Right cardiac atrium (tissue), 5 donors: ENCODE measurements at regions not wholly inside any gene's neighbourhood (a gene's known extent, or its start where the extent isn't known, plus 50 kb on each side); places are given as distances from the start of the nearest gene placed in this dataset.

Source experiments
- ATAC-seq, 2 donors: fragments of 200-7000 bp; cut with Tn5 transposase; one replicate each; pipeline versions ENCODE4 v1.8.0 to v1.9.1; 2020; ENCODE audit warnings: moderate library complexity in 2 of 2, mild to moderate bottlenecking in 1 of 2
- DNase-seq, 3 donors: peaks; one replicate each; pipeline ENCODE4 v3.0.0-alpha.2; 2020
- H3K27ac ChIP-seq: one replicate; pipeline ENCODE4 v1.5.1; 2013; ENCODE audit warnings: mild to moderate bottlenecking, low read length, control low read depth, moderate library complexity
- H3K27me3 ChIP-seq: one replicate; pipeline ENCODE4 v1.6.1; 2013; ENCODE audit not compliant: control insufficient read depth, insufficient read depth
- H3K4me1 ChIP-seq: one replicate; pipeline ENCODE4 v1.6.1; 2013; ENCODE audit warnings: low read length; ENCODE audit not compliant: control insufficient read depth, insufficient read depth
- H3K4me3 ChIP-seq: one replicate; pipeline ENCODE4 v1.5.1; 2013; ENCODE audit warnings: low read length, control low read depth
- H3K9me3 ChIP-seq: one replicate; pipeline ENCODE4 v1.6.1; 2013; ENCODE audit warnings: low read length; ENCODE audit not compliant: control insufficient read depth
- WGBS: extraction: QIAGEN DNeasy Blood & Tissue Kit; methylation state at CpG from one replicate; pipeline ENCODE4 v1.1.7; 2013; 5-methylcytosine and 5-hydroxymethylcytosine counted together
- intact Hi-C, 4 donors: fragments of 100-400 bp; cut with DNase I; formaldehyde crosslinking; loops; one replicate each; pipeline versions ENCODE4 v1.11.0 to v1.14.0; 2022 to 2023
- donor health status: healthy with polysubstance abuse.
- donor health status: DM: no; HTN: yes; CAD: no.
- donor health status: DM: no; HTN: no; CAD: no.
- donor health status: DM: no; HTN: yes; CAD: no; lungs with severe emphysema.
- donor health status: DM: yes; HTN: yes; CAD: no.

GRCh38 chr5:58357799-58358500 is 101.9 kb downstream of the PLK2 start:
- DNase-seq: no peak
- no peak overlapping the region for H3K27ac ChIP-seq
- H3K27me3 ChIP-seq: no peaks in the 10 kb centered on the region
- WGBS: 92% methylated on average over 4 of the region's 4 CpGs
- intact Hi-C loops: no loop called here
- no peaks in the 10 kb centered on the region for H3K4me1 ChIP-seq
- H3K4me3 ChIP-seq: no peak overlapping the region
- H3K9me3 ChIP-seq: no peaks in the 10 kb centered on the region
- no peak for ATAC-seq

- no peak overlapping the region for H3K27ac ChIP-seq
- intact Hi-C loops: no loop called here
Measured at GRCh38 chr5:58357121-58357520, 102.8 kb downstream of the PLK2 start.

DNA sequence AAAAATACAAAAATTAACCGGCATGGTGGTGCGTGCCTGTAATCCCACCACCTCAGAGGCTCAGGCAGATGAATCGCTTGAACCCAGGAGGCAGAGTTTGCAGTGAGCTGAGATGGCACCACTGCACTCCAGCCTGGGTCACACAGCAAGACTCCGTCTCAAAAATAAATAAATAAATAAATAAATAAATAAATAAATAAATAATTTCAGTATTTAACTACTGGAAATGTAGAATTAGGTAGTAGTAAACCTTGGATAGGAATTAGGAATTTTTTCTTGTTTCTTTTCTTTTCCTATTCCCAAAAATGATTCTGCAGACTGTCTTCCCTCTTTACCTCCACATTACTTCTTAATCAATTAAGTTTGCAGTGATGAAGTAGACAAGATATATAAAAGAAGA is 103.2 kb downstream of the PLK2 start:
- Histone ChIP-seq H3K4me3 (no peak overlapping the region), H3K4me1 (no peaks in the 10 kb centered on the region), H3K27me3 (no peaks in the 10 kb centered on the region), H3K27ac (no peak overlapping the region), H3K9me3 (no peaks in the 10 kb centered on the region)
- DNase-seq: no peak
- intact Hi-C loops: no loop called here
- 97% methylated on average over 4 of the region's 4 CpGs for WGBS
- ATAC-seq: no peak

More at GRCh38 chr5:58357121-58357520, 102.8 kb downstream of the PLK2 start:
- DNase-seq: no peak
- 95% methylated on average over 2 of the region's 2 CpGs for WGBS
- Histone ChIP-seq H3K4me3 (no peak overlapping the region), H3K4me1 (no peaks in the 10 kb centered on the region), H3K9me3 (no peaks in the 10 kb centered on the region), H3K27me3 (no peaks in the 10 kb centered on the region)
- no peak for ATAC-seq

- DNase-seq: no peak
- H3K9me3 ChIP-seq: no peaks in the 10 kb centered on the region
- H3K4me3 ChIP-seq: no peak overlapping the region
- H3K4me1 ChIP-seq: no peaks in the 10 kb centered on the region
- no peaks in the 10 kb centered on the region for H3K27me3 ChIP-seq
- no peak for ATAC-seq
- WGBS: 54% methylated on average over 2 of the region's 2 CpGs
- intact Hi-C loops: no loop called here
- H3K27ac ChIP-seq: no peak overlapping the region
Measured at GRCh38 chr5:58354827-58355226, 105.1 kb downstream of the PLK2 start.

DNA sequence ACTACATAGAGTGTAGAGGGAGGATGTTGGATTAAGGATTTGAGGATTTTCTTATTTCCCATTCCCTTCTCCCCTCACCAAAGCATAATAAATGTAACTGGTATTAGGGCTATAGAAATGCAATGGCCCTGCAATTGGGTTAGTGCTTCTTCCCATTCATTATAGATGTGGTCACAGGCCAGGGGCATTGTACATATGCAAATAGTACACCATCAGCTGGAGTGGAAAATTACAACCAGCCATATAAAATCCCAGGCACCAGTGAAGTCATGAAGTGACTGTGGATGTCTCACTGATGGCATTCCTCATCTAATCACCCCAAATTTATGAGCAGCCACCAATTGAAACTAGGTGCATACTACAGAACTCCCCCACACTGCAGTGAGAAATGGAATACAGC is 105.9 kb downstream of the PLK2 start:
- no peaks in the 10 kb centered on the region for H3K27me3 ChIP-seq
- H3K4me3 ChIP-seq: no peak overlapping the region
- no peaks in the 10 kb centered on the region for H3K4me1 ChIP-seq
- intact Hi-C loops: no loop called here
- no peak overlapping the region for H3K27ac ChIP-seq
- no peak for DNase-seq
- no peaks in the 10 kb centered on the region for H3K9me3 ChIP-seq
- ATAC-seq: no peak

DNA sequence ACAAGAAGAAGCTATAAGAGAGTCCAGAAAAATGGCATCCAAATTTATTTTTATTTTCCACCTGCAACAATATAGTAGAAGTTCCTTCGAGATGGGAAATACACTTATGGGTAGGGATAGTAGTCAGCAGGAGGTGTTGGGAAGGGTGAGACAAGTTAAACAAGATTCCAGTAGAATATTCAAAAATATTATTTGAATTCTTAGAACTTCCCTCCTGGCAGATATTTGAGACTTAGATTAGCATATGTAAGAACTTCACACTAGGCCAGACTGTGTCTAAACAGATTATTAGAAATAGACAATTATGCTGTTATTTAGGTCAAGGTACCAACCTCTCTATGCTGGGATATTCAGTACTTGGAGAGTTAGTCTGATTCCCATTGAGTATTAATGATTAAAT is 108.7 kb downstream of the PLK2 start:
- H3K27ac ChIP-seq: no peak overlapping the region
- H3K4me3 ChIP-seq: no peak overlapping the region
- H3K27me3 ChIP-seq: no peaks in the 10 kb centered on the region
- no peaks in the 10 kb centered on the region for H3K4me1 ChIP-seq
- DNase-seq (no peak), ATAC-seq (no peak)
- 46% methylated on average over 1 of the region's 1 CpG for WGBS
- intact Hi-C loops: no loop called here
- H3K9me3 ChIP-seq: no peaks in the 10 kb centered on the region

GRCh38 chr5:58348996-58349728 is 110.7 kb downstream of the PLK2 start:
- no peak overlapping the region for H3K4me3 ChIP-seq
- ATAC-seq (no peak), DNase-seq (no peak)
- intact Hi-C loops: no loop called here
- no peaks in the 10 kb centered on the region for H3K9me3 ChIP-seq
- no peak overlapping the region for H3K27ac ChIP-seq
- no peaks in the 10 kb centered on the region for H3K27me3 ChIP-seq
- WGBS: 94% methylated on average over 6 of the region's 6 CpGs
- no peaks in the 10 kb centered on the region for H3K4me1 ChIP-seq

DNA sequence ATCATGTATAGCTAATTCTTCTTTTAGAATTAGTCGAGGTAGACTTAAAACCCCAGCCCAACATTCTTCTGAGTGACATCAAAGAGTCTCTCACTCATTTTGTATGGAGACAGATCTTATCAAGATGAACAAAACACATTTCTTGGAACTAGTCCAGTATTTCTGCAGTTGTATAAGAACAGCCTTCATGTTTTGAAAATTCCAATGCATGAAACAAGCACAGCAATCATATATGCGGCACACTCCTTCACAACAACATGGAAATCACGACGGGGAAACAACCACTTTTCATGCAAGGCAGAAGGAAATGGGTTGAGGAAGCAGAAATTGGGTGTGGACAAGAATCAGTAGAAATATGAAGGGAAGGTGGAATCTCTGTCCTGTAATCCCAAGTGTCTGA is 113.8 kb downstream of the PLK2 start:
- H3K4me1 ChIP-seq: no peaks in the 10 kb centered on the region
- H3K9me3 ChIP-seq: no peaks in the 10 kb centered on the region
- 80% methylated on average over 4 of the region's 4 CpGs for WGBS
- no peaks in the 10 kb centered on the region for H3K27me3 ChIP-seq
- no peak overlapping the region for H3K4me3 ChIP-seq
- intact Hi-C loops: no loop called here
- no peak for ATAC-seq
- no peak overlapping the region for H3K27ac ChIP-seq
- no peak for DNase-seq

DNA sequence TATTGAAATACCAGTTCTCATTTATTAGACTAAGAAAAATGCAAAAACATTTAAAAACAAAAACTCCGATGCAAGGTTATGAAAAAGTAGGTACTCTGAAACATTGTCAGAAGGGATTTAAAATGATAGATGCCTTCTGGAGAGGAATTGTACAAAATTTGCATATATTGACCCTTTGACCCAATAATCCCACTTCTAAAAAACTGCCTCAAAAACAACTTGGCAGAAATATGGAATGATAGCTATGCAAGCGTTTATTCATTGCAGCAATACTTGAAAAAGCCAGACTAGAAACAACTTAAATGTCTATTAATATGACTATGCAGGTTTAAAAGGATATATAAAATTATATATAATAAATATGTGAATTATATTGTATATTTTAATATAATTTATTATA is 118.4 kb downstream of the PLK2 start:
- intact Hi-C loops: no loop called here
- ATAC-seq (no peak), DNase-seq (no peak)
- H3K27me3 ChIP-seq: no peaks in the 10 kb centered on the region
- no peak overlapping the region for H3K4me3 ChIP-seq
- 89% methylated on average over 2 of the region's 2 CpGs for WGBS
- no peaks in the 10 kb centered on the region for H3K4me1 ChIP-seq
- no peaks in the 10 kb centered on the region for H3K9me3 ChIP-seq
- no peak overlapping the region for H3K27ac ChIP-seq

DNA sequence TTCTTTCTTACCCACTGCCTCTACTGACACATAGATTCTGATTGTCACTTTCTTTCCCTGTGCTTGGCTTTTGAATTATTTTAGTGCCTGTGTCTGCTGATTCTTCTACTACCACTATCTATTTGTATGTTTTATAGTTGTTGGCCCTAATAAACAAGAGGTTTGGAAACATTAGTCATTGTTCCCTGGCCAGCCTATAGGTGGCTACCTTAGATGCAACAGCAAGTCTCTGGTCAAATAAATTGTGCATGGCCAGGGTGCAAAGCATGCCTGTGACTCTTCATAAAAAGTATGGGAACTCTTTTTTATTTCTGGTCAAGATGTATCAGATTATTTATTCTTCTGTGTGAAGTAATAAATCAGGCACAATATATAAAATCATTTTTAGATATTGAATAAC is 124.4 kb downstream of the PLK2 start:
- no peak for DNase-seq
- Histone ChIP-seq H3K27me3 (no peaks in the 10 kb centered on the region), H3K27ac (no peak overlapping the region), H3K9me3 (no peaks in the 10 kb centered on the region), H3K4me1 (no peaks in the 10 kb centered on the region), H3K4me3 (no peak overlapping the region)
- ATAC-seq: no peak
- intact Hi-C loops: no loop called here

GRCh38 chr5:58334035-58334434 is 125.9 kb downstream of the PLK2 start:
- Histone ChIP-seq H3K27ac (no peak overlapping the region), H3K4me1 (no peaks in the 10 kb centered on the region), H3K9me3 (no peaks in the 10 kb centered on the region), H3K27me3 (no peaks in the 10 kb centered on the region), H3K4me3 (no peak overlapping the region)
- no peak for DNase-seq
- intact Hi-C loops: no loop called here
- no peak for ATAC-seq

DNA sequence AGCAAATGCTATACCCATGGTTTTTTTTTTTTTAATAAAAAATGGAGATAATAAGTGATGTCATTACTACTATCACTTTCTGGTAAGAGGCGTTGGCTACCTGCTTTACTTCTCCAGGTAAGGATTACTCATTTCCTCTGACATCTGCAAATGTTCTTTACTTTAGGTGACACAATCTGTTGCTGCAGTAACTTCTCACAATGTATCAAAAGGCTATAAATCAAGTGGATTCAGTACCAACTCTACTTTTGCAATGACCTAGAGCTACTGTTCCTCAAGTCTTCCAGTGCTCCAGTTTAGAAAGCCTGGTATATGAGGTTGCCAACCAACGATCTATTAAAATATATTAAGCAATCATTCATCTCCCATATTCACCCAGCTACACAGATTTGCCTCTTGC is 129.1 kb downstream of the PLK2 start:
- no peaks in the 10 kb centered on the region for H3K9me3 ChIP-seq
- H3K27ac ChIP-seq: no peak overlapping the region
- WGBS: 84% methylated on average over 2 of the region's 2 CpGs
- DNase-seq (no peak), ATAC-seq (no peak)
- H3K4me1 ChIP-seq: no peaks in the 10 kb centered on the region
- intact Hi-C loops: no loop called here
- no peaks in the 10 kb centered on the region for H3K27me3 ChIP-seq
- no peak overlapping the region for H3K4me3 ChIP-seq
